Choroid plexus epithelial cell (primary cell): ENCODE measurements at regions not wholly inside any gene's neighbourhood (a gene's known extent, or its start where the extent isn't known, plus 50 kb on each side); places are given as distances from the start of the nearest gene placed in this dataset.
"Not testable (repeated sequence)": the region's sequence is repeated elsewhere in the genome, so short reads cannot be mapped to it uniquely, and the experiment has no call there.

ENCODE experiments used
- DNase-seq: peaks from one replicate; pipeline ENCODE4 v3.0.0-alpha.2; 2010; ENCODE audit warnings: low read depth
- H3K4me3 ChIP-seq: 2 replicates; pipeline ENCODE4 v1.5.1; 2011; ENCODE audit warnings: low read depth, mild to moderate bottlenecking, control low read depth, low read length, moderate library complexity
- TF ChIP-seq, protein P1 (sequence below): conservative IDR thresholded peaks from 2 replicates; pipeline ENCODE4 v1.5.1; 2011; ENCODE audit warnings: low read depth, mild to moderate bottlenecking, control low read depth, inconsistent platforms, low read length, moderate library complexity

DNA sequence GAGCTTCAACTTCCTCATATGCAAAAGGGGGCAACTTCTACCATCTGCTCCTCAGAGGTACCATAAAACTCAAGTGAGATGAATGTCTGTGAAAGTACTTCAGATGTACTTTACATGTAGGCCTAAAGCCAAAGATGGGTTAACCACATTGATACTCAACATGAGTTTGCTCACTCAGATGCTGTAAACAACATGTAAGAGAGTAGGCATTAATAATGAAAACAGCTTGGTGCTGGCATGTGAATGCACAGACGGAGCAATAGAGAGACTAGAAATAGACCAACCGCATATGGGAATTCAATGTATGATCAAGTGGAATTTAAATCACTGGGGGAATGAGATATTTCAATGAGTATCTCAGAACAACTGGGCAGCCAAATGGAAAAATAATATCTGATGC, 143.8 kb upstream of the CDYL start:
- TF ChIP-seq, protein P1, sequence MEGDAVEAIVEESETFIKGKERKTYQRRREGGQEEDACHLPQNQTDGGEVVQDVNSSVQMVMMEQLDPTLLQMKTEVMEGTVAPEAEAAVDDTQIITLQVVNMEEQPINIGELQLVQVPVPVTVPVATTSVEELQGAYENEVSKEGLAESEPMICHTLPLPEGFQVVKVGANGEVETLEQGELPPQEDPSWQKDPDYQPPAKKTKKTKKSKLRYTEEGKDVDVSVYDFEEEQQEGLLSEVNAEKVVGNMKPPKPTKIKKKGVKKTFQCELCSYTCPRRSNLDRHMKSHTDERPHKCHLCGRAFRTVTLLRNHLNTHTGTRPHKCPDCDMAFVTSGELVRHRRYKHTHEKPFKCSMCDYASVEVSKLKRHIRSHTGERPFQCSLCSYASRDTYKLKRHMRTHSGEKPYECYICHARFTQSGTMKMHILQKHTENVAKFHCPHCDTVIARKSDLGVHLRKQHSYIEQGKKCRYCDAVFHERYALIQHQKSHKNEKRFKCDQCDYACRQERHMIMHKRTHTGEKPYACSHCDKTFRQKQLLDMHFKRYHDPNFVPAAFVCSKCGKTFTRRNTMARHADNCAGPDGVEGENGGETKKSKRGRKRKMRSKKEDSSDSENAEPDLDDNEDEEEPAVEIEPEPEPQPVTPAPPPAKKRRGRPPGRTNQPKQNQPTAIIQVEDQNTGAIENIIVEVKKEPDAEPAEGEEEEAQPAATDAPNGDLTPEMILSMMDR: no peak
- DNase-seq: no peak
- H3K4me3 ChIP-seq: no peak overlapping the region

DNA sequence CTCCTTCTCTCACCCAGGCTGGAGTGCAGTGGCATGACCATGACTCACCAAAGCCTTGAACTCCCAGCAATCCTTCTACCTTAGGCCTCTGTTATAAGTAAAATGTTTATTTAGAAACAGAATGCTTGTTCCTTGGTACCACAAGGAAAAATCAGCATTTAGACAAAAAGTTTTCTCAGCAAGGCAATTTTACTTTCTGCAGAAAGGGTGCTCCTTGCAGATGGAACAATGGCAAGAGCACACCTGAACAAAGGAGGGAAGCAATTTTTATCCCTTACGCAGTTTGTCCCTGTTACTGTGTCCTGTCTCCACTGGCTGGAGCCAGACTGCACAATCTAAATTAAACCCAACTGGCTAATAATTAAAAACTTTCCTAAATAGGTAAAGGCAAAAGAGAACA, 146.4 kb upstream of the CDYL start:
- not testable (repeated sequence) for H3K4me3 ChIP-seq

DNA sequence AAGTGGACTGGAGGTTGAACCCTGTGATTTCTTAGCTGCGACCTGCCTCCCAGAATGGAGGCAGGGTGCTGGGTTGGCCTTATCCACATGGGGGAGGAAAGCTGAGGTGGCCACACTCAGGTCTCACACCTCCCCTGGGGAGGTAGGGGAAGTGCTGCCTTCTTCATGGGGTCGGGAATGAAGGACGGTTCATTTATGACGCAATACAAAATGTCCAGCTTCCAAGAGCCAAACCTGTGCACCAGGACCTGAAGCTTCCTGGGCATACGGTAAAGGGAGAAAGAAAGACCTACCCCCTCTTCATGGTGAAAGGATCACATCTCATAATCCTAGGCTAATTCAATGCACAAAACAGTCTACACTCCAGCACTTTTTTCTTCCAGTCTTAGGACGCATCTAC, 150.6 kb upstream of the CDYL start:
- H3K4me3 ChIP-seq: no peak overlapping the region
- DNase-seq: no peak
- TF ChIP-seq, protein P1: no peak

More for the DNA sequence above, 146.4 kb upstream of the CDYL start:
- not testable (repeated sequence) for DNase-seq

DNA sequence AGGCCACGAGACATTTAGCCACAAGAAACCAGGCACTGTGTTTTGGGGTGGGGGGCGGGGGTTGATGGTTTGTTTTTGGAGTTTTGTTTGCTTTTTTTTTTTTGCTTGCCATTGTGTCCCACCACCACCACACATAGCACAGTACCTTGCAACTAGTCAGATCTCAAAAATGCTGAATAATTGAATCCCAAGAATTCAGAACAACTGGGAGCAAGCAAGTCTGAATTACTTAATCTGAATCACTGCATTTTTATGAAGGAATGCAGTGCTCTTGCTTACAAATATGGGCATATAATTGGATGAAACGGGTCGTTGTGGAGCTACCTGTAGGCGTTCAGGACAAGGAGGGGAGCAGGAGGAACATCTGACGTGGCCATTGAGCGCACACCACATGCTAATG, 151.5 kb upstream of the CDYL start:
- no peak overlapping the region for H3K4me3 ChIP-seq
- TF ChIP-seq, protein P1: no peak
- no peak for DNase-seq

DNA sequence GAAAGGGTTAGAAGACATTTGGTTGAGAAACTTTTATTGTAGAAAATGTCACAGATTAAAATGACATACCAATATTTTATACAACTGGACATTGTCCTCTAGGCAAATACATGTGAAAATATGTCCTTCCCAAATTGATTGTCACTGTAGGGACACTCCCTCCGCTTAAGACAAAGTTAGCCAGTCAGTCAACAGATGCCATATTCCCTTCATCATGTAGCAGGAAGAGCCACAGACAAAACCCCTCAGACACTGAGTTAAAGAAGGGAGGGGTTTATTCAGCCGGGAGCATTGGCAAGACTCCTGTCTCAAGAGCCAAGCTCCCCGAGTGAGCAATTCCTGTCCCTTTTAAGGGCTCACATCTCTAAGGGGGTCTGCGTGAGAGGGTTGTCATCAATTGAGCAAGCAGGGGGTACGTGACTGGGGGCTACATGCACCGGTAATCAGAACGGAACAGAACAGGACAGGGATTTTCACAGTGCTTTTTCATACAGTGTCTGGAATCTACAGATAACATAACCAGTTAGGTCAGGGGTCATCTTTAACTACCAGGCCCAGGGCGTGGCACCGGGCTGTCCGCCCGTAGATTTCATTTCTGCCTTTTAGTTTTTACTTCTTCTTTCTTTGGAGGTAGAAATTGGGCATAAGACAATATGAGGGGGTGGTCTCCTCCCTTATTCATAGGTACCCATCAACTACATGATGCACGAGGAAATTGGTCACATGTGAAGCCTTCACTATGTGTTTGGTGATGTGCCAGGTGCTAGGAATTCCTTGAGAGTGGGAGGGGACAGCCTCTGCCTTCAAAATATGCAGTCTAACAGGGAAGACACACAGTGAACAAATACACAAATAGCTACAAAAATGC, 155.7 kb upstream of the CDYL start:
- DNase-seq: no peak
- H3K4me3 ChIP-seq: no peak overlapping the region
- TF ChIP-seq, protein P1: no peak

DNA sequence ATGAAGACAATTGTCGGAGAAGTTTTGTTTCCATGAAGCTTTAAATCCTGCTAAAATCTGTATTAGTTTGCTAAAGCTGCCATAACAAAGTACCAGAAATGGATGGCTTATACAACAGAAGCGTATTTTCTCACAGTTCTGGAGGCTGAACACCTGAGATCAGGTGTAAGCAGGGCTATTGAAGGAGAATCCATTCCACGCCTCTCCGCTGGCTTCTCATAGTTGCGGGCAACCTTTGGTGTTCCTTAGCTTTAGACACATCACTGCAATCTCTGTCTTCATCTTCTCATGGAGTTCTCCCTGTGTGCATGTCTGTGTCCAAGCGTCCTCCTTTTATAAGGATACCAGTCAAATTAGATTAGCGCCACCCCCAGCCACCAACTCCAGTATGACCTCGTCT, 159.9 kb upstream of the CDYL start:
- no peak for DNase-seq
- H3K4me3 ChIP-seq: no peak overlapping the region
- TF ChIP-seq, protein P1: no peak

DNA sequence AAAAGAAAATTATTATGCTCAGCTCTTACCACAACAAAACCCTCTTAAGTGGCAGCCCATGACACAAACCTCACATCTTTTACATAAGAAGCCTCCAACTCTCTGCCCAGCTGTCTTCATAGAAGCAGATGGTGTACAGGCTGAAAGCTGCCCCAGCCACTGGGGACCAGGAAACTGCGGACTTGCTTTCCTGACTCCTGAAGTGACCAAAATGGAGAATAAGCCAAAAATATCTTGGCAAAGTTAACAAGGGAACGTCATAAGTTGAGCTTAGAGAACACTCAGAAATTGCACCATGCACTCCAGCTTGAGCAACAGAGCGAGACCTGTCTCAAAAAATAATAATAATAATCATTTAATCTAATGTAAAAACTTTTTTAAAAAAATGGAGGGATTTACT, 160.3 kb upstream of the CDYL start:
- TF ChIP-seq, protein P1: no peak
- peak; percentile 48 for DNase-seq

More for the DNA sequence above, 160.3 kb upstream of the CDYL start:
- no peak overlapping the region for H3K4me3 ChIP-seq
